ENCODE measurements at regions not wholly inside any gene's neighbourhood (a gene's known extent, or its start where the extent isn't known, plus 50 kb on each side); places are given as distances from the start of the nearest gene placed in this dataset.

DNA sequence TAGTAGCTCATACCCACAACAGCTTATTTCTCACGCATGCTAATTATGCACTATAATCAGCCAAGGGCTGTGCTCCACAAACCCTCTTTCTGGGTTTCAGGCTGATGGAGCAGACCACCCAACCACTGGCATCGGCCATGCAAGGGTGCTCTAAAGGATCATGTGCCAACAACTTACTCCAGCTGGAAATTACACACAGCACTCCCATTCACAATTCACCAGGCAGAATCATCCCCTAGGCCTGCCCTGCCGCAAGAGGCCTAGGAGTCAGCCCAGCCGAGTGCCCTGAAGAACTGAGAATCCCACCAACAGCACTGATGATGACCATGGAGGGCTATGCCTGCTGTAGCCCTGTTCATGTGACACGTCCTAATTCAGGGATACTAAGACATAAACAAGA, 216.2 kb upstream of the CHRNA7 start:
- TF ChIP-seq, protein P1, sequence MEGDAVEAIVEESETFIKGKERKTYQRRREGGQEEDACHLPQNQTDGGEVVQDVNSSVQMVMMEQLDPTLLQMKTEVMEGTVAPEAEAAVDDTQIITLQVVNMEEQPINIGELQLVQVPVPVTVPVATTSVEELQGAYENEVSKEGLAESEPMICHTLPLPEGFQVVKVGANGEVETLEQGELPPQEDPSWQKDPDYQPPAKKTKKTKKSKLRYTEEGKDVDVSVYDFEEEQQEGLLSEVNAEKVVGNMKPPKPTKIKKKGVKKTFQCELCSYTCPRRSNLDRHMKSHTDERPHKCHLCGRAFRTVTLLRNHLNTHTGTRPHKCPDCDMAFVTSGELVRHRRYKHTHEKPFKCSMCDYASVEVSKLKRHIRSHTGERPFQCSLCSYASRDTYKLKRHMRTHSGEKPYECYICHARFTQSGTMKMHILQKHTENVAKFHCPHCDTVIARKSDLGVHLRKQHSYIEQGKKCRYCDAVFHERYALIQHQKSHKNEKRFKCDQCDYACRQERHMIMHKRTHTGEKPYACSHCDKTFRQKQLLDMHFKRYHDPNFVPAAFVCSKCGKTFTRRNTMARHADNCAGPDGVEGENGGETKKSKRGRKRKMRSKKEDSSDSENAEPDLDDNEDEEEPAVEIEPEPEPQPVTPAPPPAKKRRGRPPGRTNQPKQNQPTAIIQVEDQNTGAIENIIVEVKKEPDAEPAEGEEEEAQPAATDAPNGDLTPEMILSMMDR (IDR thresholded peaks at IDR 0.05; ENCODE audit: low read depth, low read length) = no peak
- no peak overlapping the region for H3K4me3 ChIP-seq (ENCODE audit: low read depth, low read length)

- TF ChIP-seq, protein P1 (IDR thresholded peaks at IDR 0.05; ENCODE audit: low read depth, low read length) = no peak
- no peak overlapping the region for H3K4me3 ChIP-seq (ENCODE audit: low read depth, low read length)
These were observed 214.7 kb upstream of the CHRNA7 start for GRCh38 chr15:31815411-31816155.

DNA sequence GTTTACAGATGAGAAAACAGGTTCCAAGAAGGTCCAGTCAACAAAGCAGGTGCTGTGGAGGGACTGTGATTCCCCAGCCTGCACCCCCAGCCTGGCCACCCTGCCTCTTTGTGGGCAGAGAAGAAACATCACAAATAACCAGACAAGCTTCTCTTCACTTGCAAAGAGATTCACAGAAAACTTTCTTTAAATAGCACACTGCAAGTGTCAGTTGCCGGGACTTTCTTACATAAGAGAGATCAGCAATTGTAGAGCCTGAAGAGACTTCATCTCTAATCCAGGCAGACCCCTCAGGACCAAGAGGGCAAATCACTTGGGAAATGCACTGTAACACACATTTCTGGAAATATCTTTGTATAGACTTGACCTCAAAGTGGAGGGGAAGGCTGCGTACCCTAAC, 207.9 kb upstream of the CHRNA7 start:
- TF ChIP-seq, protein P1 (IDR thresholded peaks at IDR 0.05; ENCODE audit: low read depth, low read length) = no peak

DNA sequence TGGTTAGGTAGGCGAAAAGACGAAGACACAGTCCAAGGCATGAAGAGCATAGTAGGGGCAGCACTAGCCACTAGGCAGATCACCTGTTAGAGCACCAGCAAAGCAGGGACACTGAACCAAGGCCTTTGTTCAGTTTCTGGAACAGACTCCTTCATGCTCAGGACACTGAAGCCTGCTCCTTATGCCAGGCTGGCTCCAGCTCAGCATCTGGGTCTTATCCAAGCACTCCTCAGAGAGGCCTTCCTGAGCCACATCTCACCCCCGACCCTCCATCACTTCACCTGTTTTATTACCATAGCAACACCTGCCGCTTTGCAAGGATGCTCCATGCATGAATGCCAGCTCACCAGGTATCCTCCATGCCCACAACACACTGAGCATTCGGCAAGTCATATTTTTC, 206.3 kb upstream of the CHRNA7 start:
- H3K4me3 ChIP-seq (ENCODE audit: low read depth, low read length) = no peak overlapping the region
- TF ChIP-seq, protein P1 (IDR thresholded peaks at IDR 0.05; ENCODE audit: low read depth, low read length) = no peak

More for the DNA sequence above, 207.9 kb upstream of the CHRNA7 start:
- no peak overlapping the region for H3K4me3 ChIP-seq (ENCODE audit: low read depth, low read length)

GRCh38 chr15:31828594-31828993, 201.7 kb upstream of the CHRNA7 start:
- no peak overlapping the region for H3K4me3 ChIP-seq (ENCODE audit: low read depth, low read length)
- TF ChIP-seq, protein P1 (IDR thresholded peaks at IDR 0.05; ENCODE audit: low read depth, low read length) = no peak

GRCh38 chr15:31830591-31830990, 199.7 kb upstream of the CHRNA7 start:
- no peak overlapping the region for H3K4me3 ChIP-seq (ENCODE audit: low read depth, low read length)
- TF ChIP-seq, protein P1 (IDR thresholded peaks at IDR 0.05; ENCODE audit: low read depth, low read length) = no peak

GRCh38 chr15:31831596-31831995, 198.7 kb upstream of the CHRNA7 start:
- H3K4me3 ChIP-seq (ENCODE audit: low read depth, low read length) = no peak overlapping the region
- TF ChIP-seq, protein P1 (IDR thresholded peaks at IDR 0.05; ENCODE audit: low read depth, low read length) = no peak
